ENCODE measurements at regions not wholly inside any gene's neighbourhood (a gene's known extent, or its start where the extent isn't known, plus 50 kb on each side); places are given as distances from the start of the nearest gene placed in this dataset.

DNA sequence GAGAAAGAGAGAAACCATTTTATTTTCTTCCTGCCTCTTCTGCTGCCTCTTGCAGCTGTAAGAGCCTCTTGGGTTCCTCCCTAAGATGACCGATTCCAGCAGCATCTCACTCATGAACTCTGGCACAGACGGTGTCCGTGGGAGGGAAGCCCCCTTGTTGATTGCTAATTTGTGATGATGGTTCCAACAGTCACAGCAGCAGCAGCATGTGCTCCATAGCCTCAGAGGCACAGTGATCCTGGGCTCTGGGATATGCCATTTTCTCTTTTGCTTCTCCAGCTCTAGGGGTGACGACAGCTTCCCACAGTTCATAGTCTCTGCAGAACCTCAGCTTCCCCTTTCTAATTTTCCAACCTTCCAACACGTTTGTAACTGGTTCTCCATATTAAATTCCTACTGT is 324.2 kb upstream of the HS6ST1 start:
- dilution Hi-C loops (cut with MboI; ENCODE audit: extremely low pct_ligation_motif_present, low sequenced_read_pairs), result no loop called here
- Histone ChIP-seq H3K9me1 (replicated peaks; ENCODE audit: control insufficient read depth, extremely low read depth, insufficient read depth, low read length) (no peaks in the 10 kb centered on the region), H3K9me3 (replicated peaks; ENCODE audit: control insufficient read depth, insufficient read depth, low read length) (no peaks in the 10 kb centered on the region), H3K9ac (replicated peaks; ENCODE audit: extremely low read depth, insufficient read depth, low read length) (no peak overlapping the region), H2AFZ (ENCODE audit: low read depth, low read length) (no peak overlapping the region), H3K79me2 (ENCODE audit: control insufficient read depth, insufficient read depth, low read length) (no peaks in the 10 kb centered on the region), H4K20me1 (replicated peaks; ENCODE audit: control insufficient read depth, extremely low read depth, insufficient read depth, low read length) (no peaks in the 10 kb centered on the region), H3K4me1 (ENCODE audit: control insufficient read depth, extremely low read depth, insufficient read depth, low read length) (no peaks in the 10 kb centered on the region), H3K27ac (ENCODE audit: insufficient read depth, low read depth, low read length) (no peak overlapping the region), H3K36me3 (ENCODE audit: control insufficient read depth in 2 of 2, extremely low read depth in 1 of 2, insufficient read depth in 2 of 2, low read length in 2 of 2) (no peaks in the 10 kb centered on the region), H3K27me3 (ENCODE audit: control insufficient read depth in 2 of 2, insufficient read depth in 2 of 2, low read length in 2 of 2) (no peaks in the 10 kb centered on the region), H3K4me3 (replicated peaks in 1 of 3; ENCODE audit: insufficient read depth in 1 of 3, low read depth in 1 of 3, low read length in 3 of 3) (no peak overlapping the region), H3K4me2 (ENCODE audit: insufficient read depth, low read length) (no peak overlapping the region)
- DNase-seq (ENCODE audit: low read depth, low spot score), result no peak
- intact Hi-C loops (cut with micrococcal nuclease), result no loop called here
- FAIRE-seq, result no peak
- CTCF ChIA-PET, result no interaction called here
- POLR2A ChIA-PET, result no interaction called here
- TF ChIP-seq EZH2 (IDR thresholded peaks at IDR 0.05; ENCODE audit: borderline replicate concordance, low read depth, low read length, severe bottlenecking), result no peak
- no peak for TF ChIP-seq POLR2AphosphoS5 (IDR thresholded peaks at IDR 0.05; ENCODE audit: insufficient read depth, low read depth, low read length)
- no peak for TF ChIP-seq MYC (IDR thresholded peaks at IDR 0.05; ENCODE audit: low read depth, low read length)
- TF ChIP-seq FOS (IDR thresholded peaks at IDR 0.05; ENCODE audit: borderline replicate concordance, insufficient read depth, low read length), result no peak
- no peak for TF ChIP-seq POLR2A (IDR thresholded peaks at IDR 0.05; ENCODE audit: low read depth, low read length)
- TF ChIP-seq, protein P1, sequence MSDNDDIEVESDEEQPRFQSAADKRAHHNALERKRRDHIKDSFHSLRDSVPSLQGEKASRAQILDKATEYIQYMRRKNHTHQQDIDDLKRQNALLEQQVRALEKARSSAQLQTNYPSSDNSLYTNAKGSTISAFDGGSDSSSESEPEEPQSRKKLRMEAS (IDR thresholded peaks at IDR 0.05; ENCODE audit: insufficient read depth, insufficient read length), result no peak
- TF ChIP-seq JUN (IDR thresholded peaks at IDR 0.05; ENCODE audit: borderline replicate concordance, insufficient read depth, insufficient read length, low read depth), result no peak
- TF ChIP-seq CTCF (IDR thresholded peaks at IDR 0.05; ENCODE audit: extremely low read depth in 1 of 2, insufficient read depth in 1 of 2, low read depth in 1 of 2, low read length in 2 of 2), result no peak
- no peak for TF ChIP-seq GATA2 (IDR thresholded peaks at IDR 0.05; ENCODE audit: insufficient read depth, insufficient read length, low read depth, low read length)
- no TSS peak for BruUV-seq (replicated peaks)
